ENCODE measurements at regions not wholly inside any gene's neighbourhood (a gene's known extent, or its start where the extent isn't known, plus 50 kb on each side); places are given as distances from the start of the nearest gene placed in this dataset.
A peak's percentile ranks its signal among the peaks of the same experiment; 100 is the strongest.

GRCh38 chr9:28747351-28747985, 1174.2 kb upstream of the C9orf72 start:
- no peak for DNase-seq (ENCODE audit: low spot score)

DNA sequence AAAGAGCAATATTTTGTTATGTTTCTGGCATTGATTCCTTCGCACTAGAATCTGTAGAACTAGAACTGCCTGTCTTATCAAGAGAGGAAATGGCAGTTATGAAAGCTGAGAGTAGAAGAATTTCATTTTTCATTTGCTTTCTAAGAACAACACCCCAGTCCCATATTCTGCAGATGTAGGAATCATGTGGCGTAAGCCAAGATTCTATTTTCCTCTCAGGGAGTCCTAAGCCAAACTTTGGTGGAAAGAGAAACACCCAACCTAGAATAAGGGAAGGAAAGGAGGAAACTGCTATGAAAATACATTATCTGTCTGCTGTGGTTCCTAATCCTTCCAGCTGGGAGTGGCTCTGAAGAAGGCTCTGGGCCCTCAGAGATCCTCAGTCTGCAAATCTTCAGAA, 1176.9 kb upstream of the C9orf72 start:
- DNase-seq (ENCODE audit: low spot score): no peak

DNA sequence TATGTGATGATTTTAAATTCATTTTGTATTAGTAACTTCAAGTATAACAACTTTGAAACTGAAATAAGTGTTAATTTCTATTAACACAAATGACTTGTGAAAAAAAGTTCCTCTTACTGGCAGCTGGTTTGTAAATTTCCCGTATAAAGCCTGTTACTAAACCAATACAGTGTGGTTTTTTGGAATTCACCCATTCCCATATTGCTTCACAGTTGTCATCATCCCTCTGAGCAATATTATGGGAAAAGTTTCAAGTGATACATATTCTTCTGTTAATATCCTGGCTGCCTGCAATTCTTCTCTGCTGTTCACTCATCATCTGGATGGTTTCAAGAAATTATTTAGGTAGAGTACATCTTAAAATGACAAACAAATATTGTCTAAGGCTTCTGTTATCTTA, 1185.1 kb upstream of the C9orf72 start:
- no peak for DNase-seq (ENCODE audit: low spot score)

DNA sequence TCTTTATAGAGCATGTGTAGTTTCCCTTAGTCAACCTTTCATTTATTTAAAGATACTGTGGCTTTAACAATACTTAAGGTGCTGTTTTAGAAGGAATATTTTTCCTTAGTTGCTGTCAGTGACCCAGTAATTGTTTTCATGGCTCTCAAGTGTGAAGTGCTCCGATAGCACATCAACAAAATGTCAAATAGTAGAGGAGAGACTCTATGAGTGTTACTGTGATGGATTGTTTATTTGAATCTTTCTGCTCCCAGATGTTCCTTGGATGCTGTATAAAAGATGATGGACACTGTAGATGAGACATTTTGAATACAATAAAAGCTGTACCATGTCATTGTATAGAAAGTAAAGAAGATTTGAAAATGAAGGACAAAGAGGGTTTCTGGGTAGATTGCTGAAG, 1185.7 kb upstream of the C9orf72 start:
- DNase-seq (ENCODE audit: low spot score): no peak

DNA sequence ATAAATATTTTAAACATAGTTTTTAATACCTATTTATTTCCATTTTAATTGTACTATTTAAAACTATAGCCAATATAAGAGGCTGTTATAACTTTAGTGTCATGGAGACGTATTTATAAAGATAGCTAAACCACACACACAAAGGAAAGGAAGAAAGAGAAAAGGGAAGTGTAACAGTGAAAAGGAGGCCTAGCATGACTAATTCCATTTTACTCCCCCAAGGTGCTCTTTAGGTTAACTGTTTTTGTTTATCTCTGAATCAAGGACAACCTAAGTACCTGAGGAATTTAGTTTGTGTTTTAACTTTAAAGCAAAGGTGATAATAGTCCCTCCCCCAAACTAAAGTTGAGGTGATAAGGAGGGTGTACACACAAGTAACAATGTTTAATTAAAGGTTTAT, 1188.9 kb upstream of the C9orf72 start:
- DNase-seq (ENCODE audit: low spot score): no peak

DNA sequence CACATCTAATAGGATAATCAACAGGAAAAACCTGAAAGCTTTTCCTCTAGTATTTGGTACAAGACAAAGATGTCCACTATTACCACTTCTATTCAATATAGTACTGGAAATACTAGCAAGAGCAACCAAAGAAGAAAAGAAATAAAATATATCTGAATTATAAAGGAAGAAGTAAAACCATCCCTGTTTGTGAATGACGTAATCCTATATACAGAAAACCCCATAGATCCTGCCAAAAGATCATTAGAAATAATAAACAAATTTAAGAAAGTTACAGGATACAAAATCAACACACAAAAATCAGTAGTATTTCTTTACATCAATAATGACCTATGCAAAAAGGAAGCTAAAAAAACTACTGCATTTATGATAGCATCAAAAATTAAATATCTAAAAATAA, 1191.3 kb upstream of the C9orf72 start:
- no peak for DNase-seq (ENCODE audit: low spot score)

- DNase-seq (ENCODE audit: low spot score): no peak
These were observed 1196.9 kb upstream of the C9orf72 start for GRCh38 chr9:28770226-28770625.

DNA sequence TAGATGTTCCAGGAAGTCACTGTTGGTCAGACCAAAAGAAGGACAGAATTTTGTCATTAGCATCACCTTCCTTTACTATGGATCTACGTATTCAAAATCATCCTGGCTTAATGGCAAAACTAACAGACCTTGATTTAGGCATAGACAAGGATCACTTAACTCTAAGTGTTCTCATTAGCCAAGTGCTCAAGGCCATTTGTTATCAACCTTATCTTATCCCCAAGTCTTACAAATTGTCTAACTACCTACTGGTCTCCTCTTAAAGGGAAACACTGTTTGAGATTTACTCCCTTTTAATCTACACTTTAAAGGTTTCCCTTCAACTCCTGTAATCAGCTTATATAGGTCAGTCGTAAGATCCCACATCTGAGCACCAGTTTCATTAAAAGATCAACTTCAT, 1197.5 kb upstream of the C9orf72 start:
- no peak for DNase-seq (ENCODE audit: low spot score)

DNA sequence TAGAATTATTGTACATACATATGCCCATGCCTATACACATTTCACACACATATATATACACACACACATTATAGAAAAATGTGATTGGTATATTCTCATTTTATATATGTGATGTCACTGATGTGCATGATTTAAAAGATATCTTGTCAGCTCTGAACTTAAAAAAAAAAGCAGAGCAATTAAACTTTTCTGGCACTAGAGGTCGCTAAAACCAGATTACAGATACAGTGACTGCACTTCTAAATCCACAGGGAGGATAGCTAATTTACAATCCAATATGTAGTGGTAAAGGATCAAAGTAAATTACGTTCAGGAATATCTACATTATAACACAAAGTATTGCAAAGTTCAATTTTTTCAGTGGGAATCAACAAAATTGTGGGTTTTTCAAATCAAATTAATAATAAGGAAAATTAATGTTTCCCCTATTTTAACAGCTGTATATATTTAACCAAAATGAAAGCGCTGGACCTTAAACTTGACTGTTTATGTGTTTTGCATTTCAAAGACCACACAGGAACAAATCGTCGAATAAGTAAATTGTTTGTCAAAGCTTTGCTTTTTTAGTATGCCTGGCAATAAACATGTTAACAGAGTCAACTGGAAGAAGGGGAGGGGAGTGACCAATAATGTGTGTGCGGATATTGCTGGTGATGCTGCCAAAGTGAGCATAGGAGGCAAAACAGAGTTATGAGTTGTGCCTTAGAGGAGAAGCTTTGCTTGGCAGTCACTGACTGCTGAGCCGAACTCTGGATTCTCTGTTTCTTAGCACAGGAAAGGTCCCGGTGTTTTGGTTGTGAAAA, 1201.4 kb upstream of the C9orf72 start:
- DNase-seq (ENCODE audit: low spot score): peak; percentile 15

DNA sequence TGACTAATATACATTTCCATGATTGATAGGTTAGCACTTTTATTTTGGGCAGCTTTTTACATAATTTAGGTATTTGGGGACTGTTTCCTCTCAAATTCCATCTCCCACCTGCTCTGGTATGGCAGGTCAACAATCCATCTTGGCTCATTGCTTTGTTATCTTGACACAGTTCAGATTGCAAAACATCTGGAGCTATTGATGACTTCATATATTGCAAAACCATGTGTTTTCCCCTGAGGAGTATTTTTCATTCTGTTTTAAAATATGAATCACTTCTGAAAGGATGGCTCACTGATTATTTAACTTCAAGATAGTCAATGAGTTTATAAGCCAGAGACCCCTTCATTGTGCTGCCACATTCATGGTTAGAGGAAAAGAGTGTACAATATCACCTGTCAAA, 1206.0 kb upstream of the C9orf72 start:
- no peak for DNase-seq (ENCODE audit: low spot score)

DNA sequence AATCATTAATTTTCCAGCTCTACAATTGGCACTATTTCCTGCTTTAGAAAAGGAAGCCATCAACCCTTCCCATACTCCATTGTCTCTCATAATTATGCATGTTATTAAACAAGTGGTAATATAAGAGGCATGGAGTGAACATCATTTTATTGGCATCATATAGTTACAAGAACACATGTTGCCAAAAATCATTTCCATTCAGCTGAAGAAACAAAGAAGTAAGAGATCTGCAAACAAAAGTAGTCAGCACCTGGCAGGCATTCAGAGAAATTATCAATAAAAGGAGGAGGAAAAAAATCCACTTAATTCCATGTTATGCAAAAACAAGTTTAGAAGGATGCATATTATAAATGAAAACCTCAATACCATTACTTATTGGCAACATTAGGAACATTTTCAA, 1208.2 kb upstream of the C9orf72 start:
- no peak for DNase-seq (ENCODE audit: low spot score)

GRCh38 chr9:28782630-28783029, 1209.3 kb upstream of the C9orf72 start:
- DNase-seq (ENCODE audit: low spot score): no peak

- DNase-seq (ENCODE audit: low spot score): no peak
These were observed 1219.4 kb upstream of the C9orf72 start for GRCh38 chr9:28792716-28793115.

DNA sequence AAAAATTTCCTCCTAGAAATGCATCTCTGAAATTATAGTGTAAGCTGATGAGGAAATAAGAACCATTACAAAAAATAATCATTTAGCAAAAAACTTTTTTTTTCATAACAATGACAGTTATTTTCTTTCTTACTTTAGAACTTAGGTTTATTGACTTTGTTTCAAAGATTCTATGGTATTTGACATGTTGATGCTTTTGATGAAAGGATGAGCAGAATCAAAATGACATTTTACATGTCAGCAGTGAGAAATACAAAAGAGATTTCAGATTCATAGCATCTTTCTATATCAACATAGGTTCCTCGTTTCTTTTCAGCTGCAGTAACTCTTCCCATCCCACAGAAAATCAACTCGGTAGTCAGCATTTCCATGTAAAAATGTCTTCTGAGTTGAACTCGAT, 1226.6 kb upstream of the C9orf72 start:
- no peak for DNase-seq (ENCODE audit: low spot score)

GRCh38 chr9:28801144-28801799, 1228.0 kb upstream of the C9orf72 start:
- no peak for DNase-seq (ENCODE audit: low spot score)

DNA sequence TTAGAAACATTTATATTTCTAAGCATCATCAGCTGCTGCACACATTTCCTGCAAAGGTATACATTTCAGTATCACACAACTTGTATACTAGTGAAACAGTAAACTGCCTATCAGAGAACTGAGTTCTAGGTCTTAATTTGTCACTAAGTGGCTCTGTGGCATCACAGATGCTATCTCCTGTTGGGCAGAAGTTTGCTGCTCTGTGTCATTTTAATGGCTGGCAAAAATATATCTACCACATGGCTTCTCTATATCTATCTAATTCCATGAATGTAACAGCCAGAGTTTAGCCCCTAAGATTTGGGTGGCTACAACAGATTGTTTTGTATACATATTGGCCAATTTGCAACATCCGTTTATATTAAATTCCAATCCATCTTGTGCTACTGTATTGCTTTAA, 1231.9 kb upstream of the C9orf72 start:
- DNase-seq (ENCODE audit: low spot score): no peak

DNA sequence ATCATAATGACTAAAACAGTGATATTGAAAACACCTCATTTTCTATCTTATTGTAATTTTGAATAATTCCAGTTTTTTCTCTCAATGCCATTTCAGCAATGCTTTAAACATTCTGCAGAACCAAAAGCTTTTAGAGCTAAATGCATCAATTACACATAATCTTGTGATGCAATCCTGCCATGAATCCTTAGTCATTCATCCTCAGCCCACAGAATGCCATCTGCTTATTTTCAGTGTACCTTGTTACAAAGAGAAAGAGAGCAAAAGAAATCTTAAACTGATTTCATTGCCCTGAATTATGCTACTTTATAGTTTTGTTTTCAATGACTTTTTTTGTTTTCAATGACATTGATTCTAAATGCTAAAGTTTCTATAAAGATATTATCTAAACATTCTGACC, 1234.8 kb upstream of the C9orf72 start:
- DNase-seq (ENCODE audit: low spot score): no peak

DNA sequence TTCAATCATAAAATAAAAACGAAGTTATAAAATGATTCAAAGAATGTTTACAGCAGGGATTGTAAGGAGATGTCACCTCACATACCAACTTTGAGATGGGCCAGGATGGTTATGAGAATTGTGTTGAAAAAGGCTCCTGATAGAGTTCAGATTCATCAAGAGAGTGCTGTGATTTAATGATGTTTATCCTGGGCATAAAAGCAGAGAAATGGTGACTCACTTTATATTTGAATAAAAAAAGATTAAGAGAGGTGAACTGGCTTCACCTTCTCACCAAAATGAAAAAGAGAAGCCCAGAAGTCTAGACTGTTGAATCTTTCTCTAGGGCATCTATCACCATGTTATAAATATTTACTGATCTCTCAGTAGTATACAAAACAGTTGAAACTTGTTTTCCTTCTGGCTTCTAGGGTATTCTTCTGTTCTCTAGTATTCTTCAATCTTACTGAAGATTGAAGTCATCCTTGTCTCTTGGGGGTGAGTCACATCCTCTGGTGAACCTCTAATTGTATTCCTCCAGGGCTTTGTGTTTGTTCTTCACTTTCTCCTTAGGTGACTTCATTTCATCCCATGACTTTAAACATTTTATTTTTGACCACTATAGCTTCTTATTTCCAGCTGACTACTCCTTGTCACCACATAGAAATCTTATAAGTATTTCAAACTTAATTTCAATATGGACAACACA, 1237.3 kb upstream of the C9orf72 start:
- DNase-seq (ENCODE audit: low spot score): no peak

DNA sequence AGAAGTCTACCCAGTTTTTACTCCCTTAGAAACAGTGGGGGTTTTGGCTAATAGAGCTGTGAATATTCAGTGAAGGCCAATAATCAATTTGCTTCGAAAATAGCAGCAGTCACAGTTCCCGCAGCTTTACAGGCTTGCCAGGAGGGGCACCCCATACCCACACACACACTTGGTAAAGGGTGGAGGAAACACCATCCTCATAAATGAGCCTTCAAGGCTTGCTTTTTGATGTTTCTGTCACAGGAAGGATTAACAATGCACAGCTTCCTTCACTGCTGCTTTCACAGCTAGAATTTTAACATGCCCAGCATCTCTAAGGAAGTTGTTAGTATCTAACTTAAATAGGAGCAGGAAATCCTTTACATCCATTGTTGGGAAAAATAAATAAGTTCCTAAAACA, 1247.5 kb upstream of the C9orf72 start:
- peak; percentile 12 for DNase-seq (ENCODE audit: low spot score)

DNA sequence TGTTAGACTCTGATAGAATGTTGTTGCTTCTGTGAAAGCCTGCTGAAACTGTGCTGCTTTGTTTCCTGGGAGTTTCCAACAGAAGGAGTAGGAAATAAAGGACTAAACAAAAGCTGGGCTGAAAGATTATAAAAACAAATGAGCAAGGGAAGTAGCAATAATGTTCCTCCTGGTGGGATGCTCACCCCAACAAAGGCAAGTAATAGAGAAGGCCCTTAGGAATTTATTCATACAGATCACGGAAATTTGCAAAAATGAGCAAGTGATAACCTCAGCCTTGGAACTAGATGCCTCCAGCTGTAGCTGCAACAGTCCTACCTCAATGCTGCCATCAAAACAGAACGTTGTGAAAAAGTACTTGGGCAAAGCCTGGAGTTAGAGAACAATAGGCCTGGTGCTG, 1248.0 kb upstream of the C9orf72 start:
- DNase-seq (ENCODE audit: low spot score): no peak

DNA sequence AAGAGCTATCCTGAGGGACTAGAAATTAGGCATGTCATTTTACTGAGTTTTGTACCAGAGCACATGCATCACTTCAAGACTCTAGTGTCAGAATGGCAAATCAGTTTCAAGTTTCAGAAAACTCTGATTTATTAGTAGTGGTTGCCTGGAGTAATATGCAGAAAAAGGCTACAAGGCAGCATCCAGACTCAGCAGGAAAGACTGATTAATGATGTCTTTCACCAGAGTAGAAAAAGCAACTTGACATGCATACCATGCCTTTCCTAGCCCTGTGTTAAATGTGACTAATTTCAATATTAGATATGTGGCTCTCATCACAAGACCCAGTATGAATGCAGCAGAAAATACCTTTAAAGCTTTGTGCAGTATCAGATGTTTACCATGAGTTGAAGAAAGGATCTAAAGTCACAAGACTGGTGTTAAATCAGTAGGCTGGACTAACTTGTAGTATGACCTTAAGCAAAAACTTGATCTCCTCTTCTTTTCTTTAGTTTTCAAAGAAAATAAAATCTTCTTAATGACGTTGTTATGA, 1251.2 kb upstream of the C9orf72 start:
- no peak for DNase-seq (ENCODE audit: low spot score)

- DNase-seq (ENCODE audit: low spot score): no peak
These were observed 1259.0 kb upstream of the C9orf72 start for GRCh38 chr9:28832168-28832770.

Measured in kidney capillary endothelial cell (primary cell).